ENCODE measurements at regions not wholly inside any gene's neighbourhood (a gene's known extent, or its start where the extent isn't known, plus 50 kb on each side); places are given as distances from the start of the nearest gene placed in this dataset.

DNA sequence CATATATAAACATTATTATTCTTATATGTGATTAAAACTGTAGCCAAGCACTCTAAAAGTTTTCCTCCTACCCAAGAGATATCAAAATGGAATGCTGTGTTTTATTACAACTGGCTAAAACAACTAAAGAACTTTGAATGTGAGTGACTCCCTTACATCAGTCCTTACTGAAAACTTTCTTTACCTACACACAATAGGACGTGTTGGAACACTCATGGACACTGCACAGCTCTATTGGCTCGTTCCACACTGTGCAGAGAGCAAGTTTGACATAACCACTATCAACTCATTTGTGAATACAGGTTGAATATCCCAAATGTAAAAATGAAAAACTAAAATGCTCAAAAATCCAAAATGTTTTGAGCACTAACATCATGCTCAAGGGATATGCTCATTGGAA, 650.6 kb downstream of the SLC4A3 start:
- Histone ChIP-seq H3K27ac (ENCODE audit: low read depth, low read length) (peak overlapping the region; percentile 63), H3K36me3 (ENCODE audit: insufficient read depth, low read length) (no peaks in the 10 kb centered on the region), H4K20me1 (ENCODE audit: insufficient read depth, low read length) (no peaks in the 10 kb centered on the region), H3K4me3 (ENCODE audit: insufficient read depth, low read depth, low read length) (no peak overlapping the region), H3K9ac (ENCODE audit: low read length) (no peak overlapping the region), H3K4me1 (ENCODE audit: insufficient read depth, low read length) (peaks cover 37% of the 10 kb centered on the region), H3K9me3 (ENCODE audit: insufficient read depth, low read depth, low read length) (no peaks in the 10 kb centered on the region), H3K79me2 (ENCODE audit: insufficient read depth, low read length) (no peaks in the 10 kb centered on the region), H3K4me2 (ENCODE audit: low read length) (no peak overlapping the region), H3K27me3 (ENCODE audit: insufficient read depth, low read length) (no peaks in the 10 kb centered on the region), H2AFZ (ENCODE audit: low read depth, low read length) (no peak overlapping the region)
- no peaks in the 10 kb centered on the region for H3K9me3 Mint-ChIP-seq (ENCODE audit: unreplicated experiment)
- peaks cover 24% of the 10 kb centered on the region for H3K4me1 Mint-ChIP-seq (ENCODE audit: low read depth, unreplicated experiment)
- H3K36me3 Mint-ChIP-seq (ENCODE audit: low read depth, unreplicated experiment): no peaks in the 10 kb centered on the region
- TF ChIP-seq EZH2 (IDR thresholded peaks at IDR 0.05; ENCODE audit: insufficient read depth, low read length): no peak
- TF ChIP-seq, protein P1, sequence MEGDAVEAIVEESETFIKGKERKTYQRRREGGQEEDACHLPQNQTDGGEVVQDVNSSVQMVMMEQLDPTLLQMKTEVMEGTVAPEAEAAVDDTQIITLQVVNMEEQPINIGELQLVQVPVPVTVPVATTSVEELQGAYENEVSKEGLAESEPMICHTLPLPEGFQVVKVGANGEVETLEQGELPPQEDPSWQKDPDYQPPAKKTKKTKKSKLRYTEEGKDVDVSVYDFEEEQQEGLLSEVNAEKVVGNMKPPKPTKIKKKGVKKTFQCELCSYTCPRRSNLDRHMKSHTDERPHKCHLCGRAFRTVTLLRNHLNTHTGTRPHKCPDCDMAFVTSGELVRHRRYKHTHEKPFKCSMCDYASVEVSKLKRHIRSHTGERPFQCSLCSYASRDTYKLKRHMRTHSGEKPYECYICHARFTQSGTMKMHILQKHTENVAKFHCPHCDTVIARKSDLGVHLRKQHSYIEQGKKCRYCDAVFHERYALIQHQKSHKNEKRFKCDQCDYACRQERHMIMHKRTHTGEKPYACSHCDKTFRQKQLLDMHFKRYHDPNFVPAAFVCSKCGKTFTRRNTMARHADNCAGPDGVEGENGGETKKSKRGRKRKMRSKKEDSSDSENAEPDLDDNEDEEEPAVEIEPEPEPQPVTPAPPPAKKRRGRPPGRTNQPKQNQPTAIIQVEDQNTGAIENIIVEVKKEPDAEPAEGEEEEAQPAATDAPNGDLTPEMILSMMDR (IDR thresholded peaks at IDR 0.05; ENCODE audit: insufficient read depth, low read depth, low read length): no peak
- H3K27me3 Mint-ChIP-seq (ENCODE audit: low read depth, unreplicated experiment): no peaks in the 10 kb centered on the region
- no peak overlapping the region for H3K4me3 Mint-ChIP-seq (ENCODE audit: unreplicated experiment)
- DNase-seq (ENCODE audit: low read depth) (no peak), FAIRE-seq (peak; percentile 60)
- no peak overlapping the region for H3K27ac Mint-ChIP-seq (ENCODE audit: unreplicated experiment)

DNA sequence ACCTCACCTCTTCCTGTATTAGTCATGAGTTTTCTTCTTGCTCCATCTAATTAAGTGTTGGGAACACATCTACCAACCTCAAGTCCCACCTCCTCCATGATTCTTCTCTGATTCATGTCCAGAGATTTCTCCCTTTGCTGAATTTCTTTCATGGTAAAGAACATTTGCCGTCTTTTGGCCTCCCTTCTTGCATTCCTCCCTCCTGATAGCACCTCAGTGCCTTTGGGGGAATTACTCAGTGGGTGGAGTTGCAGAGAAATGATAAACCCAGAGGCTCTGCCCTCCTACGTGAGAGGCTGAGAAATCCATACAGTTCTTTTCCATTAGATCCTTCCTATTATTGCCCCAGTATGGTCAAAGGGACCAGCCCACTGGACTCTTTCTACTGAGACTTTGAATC, 651.9 kb downstream of the SLC4A3 start:
- peaks cover 24% of the 10 kb centered on the region for H3K4me1 Mint-ChIP-seq (ENCODE audit: low read depth, unreplicated experiment)
- H3K9me3 Mint-ChIP-seq (ENCODE audit: unreplicated experiment): no peaks in the 10 kb centered on the region
- H3K9me3 ChIP-seq (ENCODE audit: insufficient read depth, low read depth, low read length): no peaks in the 10 kb centered on the region
- no peaks in the 10 kb centered on the region for H3K36me3 ChIP-seq (ENCODE audit: insufficient read depth, low read length)
- no peak overlapping the region for H3K4me3 ChIP-seq (ENCODE audit: insufficient read depth, low read depth, low read length)
- H3K27ac Mint-ChIP-seq (ENCODE audit: unreplicated experiment): peak overlapping the region; percentile 13
- no peaks in the 10 kb centered on the region for H3K27me3 Mint-ChIP-seq (ENCODE audit: low read depth, unreplicated experiment)
- H2AFZ ChIP-seq (ENCODE audit: low read depth, low read length): peak overlapping the region; percentile 32
- H3K36me3 Mint-ChIP-seq (ENCODE audit: low read depth, unreplicated experiment): no peaks in the 10 kb centered on the region
- peak overlapping the region; percentile 62 for H3K27ac ChIP-seq (ENCODE audit: low read depth, low read length)
- H3K4me2 ChIP-seq (ENCODE audit: low read length): peak overlapping the region; percentile 63
- H3K79me2 ChIP-seq (ENCODE audit: insufficient read depth, low read length): no peaks in the 10 kb centered on the region
- H4K20me1 ChIP-seq (ENCODE audit: insufficient read depth, low read length): no peaks in the 10 kb centered on the region
- DNase-seq (ENCODE audit: low read depth): peak; percentile 95
- no peak overlapping the region for H3K9ac ChIP-seq (ENCODE audit: low read length)
- H3K4me3 Mint-ChIP-seq (ENCODE audit: unreplicated experiment): no peak overlapping the region
- FAIRE-seq: peak; percentile 62
- peaks cover 37% of the 10 kb centered on the region for H3K4me1 ChIP-seq (ENCODE audit: insufficient read depth, low read length)
- no peaks in the 10 kb centered on the region for H3K27me3 ChIP-seq (ENCODE audit: insufficient read depth, low read length)
- TF ChIP-seq EZH2 (IDR thresholded peaks at IDR 0.05; ENCODE audit: insufficient read depth, low read length): no peak
- TF ChIP-seq, protein P1 (IDR thresholded peaks at IDR 0.05; ENCODE audit: insufficient read depth, low read depth, low read length): no peak

- Histone ChIP-seq H4K20me1 (ENCODE audit: insufficient read depth, low read length) (no peaks in the 10 kb centered on the region), H3K4me1 (ENCODE audit: insufficient read depth, low read length) (peaks cover 37% of the 10 kb centered on the region), H2AFZ (ENCODE audit: low read depth, low read length) (peak overlapping the region; percentile 32), H3K27me3 (ENCODE audit: insufficient read depth, low read length) (no peaks in the 10 kb centered on the region), H3K36me3 (ENCODE audit: insufficient read depth, low read length) (no peaks in the 10 kb centered on the region), H3K9ac (ENCODE audit: low read length) (no peak overlapping the region), H3K79me2 (ENCODE audit: insufficient read depth, low read length) (no peaks in the 10 kb centered on the region), H3K4me3 (ENCODE audit: insufficient read depth, low read depth, low read length) (no peak overlapping the region), H3K9me3 (ENCODE audit: insufficient read depth, low read depth, low read length) (no peaks in the 10 kb centered on the region), H3K27ac (ENCODE audit: low read depth, low read length) (peak overlapping the region; percentile 62), H3K4me2 (ENCODE audit: low read length) (peak overlapping the region; percentile 63)
- TF ChIP-seq, protein P1 (IDR thresholded peaks at IDR 0.05; ENCODE audit: insufficient read depth, low read depth, low read length): no peak
- TF ChIP-seq EZH2 (IDR thresholded peaks at IDR 0.05; ENCODE audit: insufficient read depth, low read length): no peak
- peak; percentile 65 for DNase-seq (ENCODE audit: low read depth)
- H3K36me3 Mint-ChIP-seq (ENCODE audit: low read depth, unreplicated experiment): no peaks in the 10 kb centered on the region
- no peak overlapping the region for H3K4me3 Mint-ChIP-seq (ENCODE audit: unreplicated experiment)
- no peak for FAIRE-seq
- no peaks in the 10 kb centered on the region for H3K9me3 Mint-ChIP-seq (ENCODE audit: unreplicated experiment)
- H3K4me1 Mint-ChIP-seq (ENCODE audit: low read depth, unreplicated experiment): peaks cover 24% of the 10 kb centered on the region
- peak overlapping the region; percentile 16 for H3K27ac Mint-ChIP-seq (ENCODE audit: unreplicated experiment)
- no peaks in the 10 kb centered on the region for H3K27me3 Mint-ChIP-seq (ENCODE audit: low read depth, unreplicated experiment)
Observed at GRCh38 chr2:220279840-220280239, 652.4 kb downstream of the SLC4A3 start.
